ENCODE measurements at regions not wholly inside any gene's neighbourhood (a gene's known extent, or its start where the extent isn't known, plus 50 kb on each side); places are given as distances from the start of the nearest gene placed in this dataset.
A peak's percentile ranks its signal among the peaks of the same experiment; 100 is the strongest.

DNA sequence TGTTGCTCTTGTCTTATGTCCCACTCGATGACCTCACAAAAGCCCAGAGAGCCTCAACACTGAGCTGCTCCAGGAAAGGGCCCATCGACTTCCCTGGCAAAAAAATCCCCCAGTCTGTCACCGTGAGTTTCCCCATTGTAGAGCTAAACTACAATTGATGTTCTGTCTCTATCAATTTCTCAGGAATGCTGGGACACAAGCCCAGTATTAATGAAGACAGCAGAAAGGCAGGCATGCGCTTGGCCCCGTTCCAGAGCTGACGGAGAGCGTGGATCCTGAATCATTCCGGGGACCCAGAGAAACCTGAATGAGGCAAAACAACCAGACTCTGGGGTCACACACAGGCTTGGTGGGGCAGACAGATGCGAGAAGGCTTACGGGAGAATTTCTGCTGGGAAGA is 146.9 kb downstream of the TTC32 start:
- ATAC-seq (ENCODE audit: low read depth) (no peak), DNase-seq (ENCODE audit: low spot score) (no peak)
- Histone ChIP-seq H3K4me3 (ENCODE audit: severe bottlenecking) (no peak overlapping the region), H3K27ac (ENCODE audit: poor library complexity, severe bottlenecking) (no peak overlapping the region), H3K36me3 (ENCODE audit: low read depth) (no peaks in the 10 kb centered on the region), H3K9me3 (ENCODE audit: severe bottlenecking) (no peaks in the 10 kb centered on the region), H3K4me1 (ENCODE audit: insufficient read depth, poor library complexity, severe bottlenecking) (no peaks in the 10 kb centered on the region), H3K27me3 (ENCODE audit: insufficient read depth, poor library complexity, severe bottlenecking) (no peaks in the 10 kb centered on the region)
- TF ChIP-seq, protein P1, sequence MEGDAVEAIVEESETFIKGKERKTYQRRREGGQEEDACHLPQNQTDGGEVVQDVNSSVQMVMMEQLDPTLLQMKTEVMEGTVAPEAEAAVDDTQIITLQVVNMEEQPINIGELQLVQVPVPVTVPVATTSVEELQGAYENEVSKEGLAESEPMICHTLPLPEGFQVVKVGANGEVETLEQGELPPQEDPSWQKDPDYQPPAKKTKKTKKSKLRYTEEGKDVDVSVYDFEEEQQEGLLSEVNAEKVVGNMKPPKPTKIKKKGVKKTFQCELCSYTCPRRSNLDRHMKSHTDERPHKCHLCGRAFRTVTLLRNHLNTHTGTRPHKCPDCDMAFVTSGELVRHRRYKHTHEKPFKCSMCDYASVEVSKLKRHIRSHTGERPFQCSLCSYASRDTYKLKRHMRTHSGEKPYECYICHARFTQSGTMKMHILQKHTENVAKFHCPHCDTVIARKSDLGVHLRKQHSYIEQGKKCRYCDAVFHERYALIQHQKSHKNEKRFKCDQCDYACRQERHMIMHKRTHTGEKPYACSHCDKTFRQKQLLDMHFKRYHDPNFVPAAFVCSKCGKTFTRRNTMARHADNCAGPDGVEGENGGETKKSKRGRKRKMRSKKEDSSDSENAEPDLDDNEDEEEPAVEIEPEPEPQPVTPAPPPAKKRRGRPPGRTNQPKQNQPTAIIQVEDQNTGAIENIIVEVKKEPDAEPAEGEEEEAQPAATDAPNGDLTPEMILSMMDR (IDR thresholded peaks at IDR 0.05; ENCODE audit: poor library complexity, severe bottlenecking) = no peak

DNA sequence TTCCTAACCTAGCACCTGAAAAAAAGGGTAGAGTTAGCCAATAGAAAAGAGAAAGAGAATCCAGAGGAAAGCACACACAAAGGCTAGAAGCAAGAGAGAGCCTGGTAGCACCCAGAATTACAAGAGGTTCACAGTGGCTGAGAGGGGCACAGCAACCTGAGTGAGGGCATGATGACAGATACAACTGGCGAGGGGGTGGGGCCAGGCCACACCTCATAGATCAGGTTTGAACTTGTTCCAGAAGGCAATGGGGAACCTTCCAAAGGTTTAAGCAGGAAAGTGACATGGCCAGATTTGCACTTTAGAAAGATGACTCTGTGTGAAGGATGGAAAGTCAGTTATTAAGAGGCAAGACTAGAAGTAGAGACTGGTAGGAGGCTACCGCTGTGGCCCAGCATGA is 148.0 kb downstream of the TTC32 start:
- DNase-seq (ENCODE audit: low spot score) = no peak
- Histone ChIP-seq H3K9me3 (ENCODE audit: severe bottlenecking) (no peaks in the 10 kb centered on the region), H3K4me3 (ENCODE audit: severe bottlenecking) (no peak overlapping the region), H3K4me1 (ENCODE audit: insufficient read depth, poor library complexity, severe bottlenecking) (no peaks in the 10 kb centered on the region), H3K36me3 (ENCODE audit: low read depth) (no peaks in the 10 kb centered on the region), H3K27ac (ENCODE audit: poor library complexity, severe bottlenecking) (no peak overlapping the region), H3K27me3 (ENCODE audit: insufficient read depth, poor library complexity, severe bottlenecking) (no peaks in the 10 kb centered on the region)
- TF ChIP-seq, protein P1 (IDR thresholded peaks at IDR 0.05; ENCODE audit: poor library complexity, severe bottlenecking) = no peak
- ATAC-seq (ENCODE audit: low read depth) = peak; percentile 46; the same call in 1 of the 3 replicates

DNA sequence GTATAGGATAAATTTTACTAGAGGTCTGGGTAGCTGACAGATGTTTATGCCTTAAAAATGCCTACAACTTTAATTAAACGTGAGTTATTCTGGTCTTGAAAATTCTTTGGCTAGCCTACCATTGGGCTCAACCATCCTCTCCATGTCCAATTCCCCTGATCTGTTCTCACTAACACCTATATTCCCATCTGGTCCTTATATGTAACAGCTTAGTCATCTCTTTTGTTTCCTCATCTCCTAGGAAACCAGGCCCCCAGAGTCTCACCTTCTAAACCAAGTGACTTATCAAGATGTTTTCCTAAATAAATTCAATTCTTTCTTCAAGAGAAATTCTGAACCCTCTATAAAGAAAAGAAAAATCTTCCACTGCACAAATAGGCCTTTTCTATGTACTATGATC is 148.5 kb downstream of the TTC32 start:
- H3K4me3 ChIP-seq (ENCODE audit: severe bottlenecking) = no peak overlapping the region
- no peak overlapping the region for H3K27ac ChIP-seq (ENCODE audit: poor library complexity, severe bottlenecking)
- TF ChIP-seq, protein P1 (IDR thresholded peaks at IDR 0.05; ENCODE audit: poor library complexity, severe bottlenecking) = no peak
- H3K4me1 ChIP-seq (ENCODE audit: insufficient read depth, poor library complexity, severe bottlenecking) = no peaks in the 10 kb centered on the region
- DNase-seq (ENCODE audit: low spot score) (no peak), ATAC-seq (ENCODE audit: low read depth) (no peak)
- no peaks in the 10 kb centered on the region for H3K9me3 ChIP-seq (ENCODE audit: severe bottlenecking)
- H3K36me3 ChIP-seq (ENCODE audit: low read depth) = no peaks in the 10 kb centered on the region
- no peaks in the 10 kb centered on the region for H3K27me3 ChIP-seq (ENCODE audit: insufficient read depth, poor library complexity, severe bottlenecking)

DNA sequence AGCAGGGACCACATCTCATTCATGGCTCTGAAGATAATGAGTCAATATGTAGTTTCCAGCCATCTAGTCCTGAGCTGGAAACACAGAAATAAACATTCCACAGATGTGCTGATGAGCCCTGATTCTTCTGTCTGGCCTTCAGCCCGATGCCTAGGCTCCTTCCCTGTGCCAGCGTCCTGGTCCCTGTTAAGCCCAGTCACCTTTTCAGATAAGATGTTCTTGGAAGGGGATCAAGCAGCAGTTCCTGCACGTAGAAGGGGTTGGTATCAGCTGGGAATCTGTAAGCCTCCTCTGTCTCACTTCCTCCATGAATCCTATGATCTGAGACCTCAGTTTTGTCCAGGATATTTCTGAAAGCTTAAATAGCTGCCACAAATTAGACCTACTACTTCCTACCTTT is 149.3 kb downstream of the TTC32 start:
- Histone ChIP-seq H3K4me1 (ENCODE audit: insufficient read depth, poor library complexity, severe bottlenecking) (no peaks in the 10 kb centered on the region), H3K27me3 (ENCODE audit: insufficient read depth, poor library complexity, severe bottlenecking) (no peaks in the 10 kb centered on the region), H3K9me3 (ENCODE audit: severe bottlenecking) (no peaks in the 10 kb centered on the region), H3K27ac (ENCODE audit: poor library complexity, severe bottlenecking) (no peak overlapping the region), H3K4me3 (ENCODE audit: severe bottlenecking) (no peak overlapping the region), H3K36me3 (ENCODE audit: low read depth) (no peaks in the 10 kb centered on the region)
- ATAC-seq (ENCODE audit: low read depth) (no peak), DNase-seq (ENCODE audit: low spot score) (no peak)
- TF ChIP-seq, protein P1 (IDR thresholded peaks at IDR 0.05; ENCODE audit: poor library complexity, severe bottlenecking) = no peak

DNA sequence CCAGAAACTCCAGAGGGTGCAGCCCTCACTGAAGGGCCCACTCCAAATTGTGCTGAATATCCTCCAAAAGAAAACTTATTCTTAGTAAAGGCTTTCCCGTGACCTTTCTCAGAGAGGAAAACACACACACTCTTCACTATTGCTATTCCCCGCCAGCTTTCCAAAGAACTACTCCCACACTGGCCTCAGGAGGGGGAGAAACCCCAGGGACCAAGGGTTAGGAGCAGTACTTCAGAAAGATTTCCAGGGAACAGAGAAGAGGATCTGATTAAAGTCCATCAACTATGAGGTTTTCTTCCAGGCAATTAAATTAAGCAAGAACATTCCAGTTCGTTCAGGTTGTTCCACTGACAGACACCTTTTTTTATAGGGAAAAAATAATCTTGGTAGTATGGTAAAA is 150.2 kb downstream of the TTC32 start:
- Histone ChIP-seq H3K4me3 (ENCODE audit: severe bottlenecking) (no peak overlapping the region), H3K36me3 (ENCODE audit: low read depth) (no peaks in the 10 kb centered on the region), H3K9me3 (ENCODE audit: severe bottlenecking) (no peaks in the 10 kb centered on the region), H3K27me3 (ENCODE audit: insufficient read depth, poor library complexity, severe bottlenecking) (no peaks in the 10 kb centered on the region), H3K4me1 (ENCODE audit: insufficient read depth, poor library complexity, severe bottlenecking) (no peaks in the 10 kb centered on the region), H3K27ac (ENCODE audit: poor library complexity, severe bottlenecking) (no peak overlapping the region)
- TF ChIP-seq, protein P1 (IDR thresholded peaks at IDR 0.05; ENCODE audit: poor library complexity, severe bottlenecking) = no peak
- ATAC-seq (ENCODE audit: low read depth) = no peak
- DNase-seq (ENCODE audit: low spot score) = no peak

Measured in RWPE2 (cell line).